NCI-H82 (cell line): ENCODE measurements at regions not wholly inside any gene's neighbourhood (a gene's known extent, or its start where the extent isn't known, plus 50 kb on each side); places are given as distances from the start of the nearest gene placed in this dataset.

Experiments
- DNase-seq: peaks from one replicate; lab custom pipeline; 2025; lab: John Stamatoyannopoulos, UW

GRCh38 chr3:124409650-124410275, 320.5 kb upstream of the UMPS start:
- no peak for DNase-seq

- DNase-seq, result no peak
Observed at GRCh38 chr3:124410471-124410870, 319.8 kb upstream of the UMPS start.

GRCh38 chr3:124411728-124412127, 318.5 kb upstream of the UMPS start:
- no peak for DNase-seq

GRCh38 chr3:124412644-124413043, 317.6 kb upstream of the UMPS start:
- no peak for DNase-seq

GRCh38 chr3:124413393-124413792, 316.9 kb upstream of the UMPS start:
- no peak for DNase-seq

GRCh38 chr3:124413989-124414598, 316.2 kb upstream of the UMPS start:
- no peak for DNase-seq

- DNase-seq, result no peak
Observed at GRCh38 chr3:124415446-124415960, 314.7 kb upstream of the UMPS start.

- no peak for DNase-seq
Observed at GRCh38 chr3:124419303-124419702, 310.9 kb upstream of the UMPS start.

- DNase-seq, result no peak
Observed at GRCh38 chr3:124420392-124420791, 309.9 kb upstream of the UMPS start.

- no peak for DNase-seq
Observed at GRCh38 chr3:124422805-124423204, 307.4 kb upstream of the UMPS start.

GRCh38 chr3:124424396-124424795, 305.9 kb upstream of the UMPS start:
- peak; percentile 81 for DNase-seq

GRCh38 chr3:124425972-124426371, 304.3 kb upstream of the UMPS start:
- no peak for DNase-seq

- no peak for DNase-seq
Observed at GRCh38 chr3:124428372-124429128, 301.7 kb upstream of the UMPS start.

GRCh38 chr3:124429129-124429815, 301.0 kb upstream of the UMPS start:
- DNase-seq, result peak; percentile 15

- DNase-seq, result no peak
Observed at GRCh38 chr3:124431331-124431994, 298.8 kb upstream of the UMPS start.

- DNase-seq, result no peak
Observed at GRCh38 chr3:124434176-124434575, 296.1 kb upstream of the UMPS start.

- no peak for DNase-seq
Observed at GRCh38 chr3:124435467-124435866, 294.8 kb upstream of the UMPS start.

GRCh38 chr3:124438813-124439212, 291.4 kb upstream of the UMPS start:
- DNase-seq, result no peak

GRCh38 chr3:124439603-124440002, 290.6 kb upstream of the UMPS start:
- peak; percentile 19 for DNase-seq

- DNase-seq, result no peak
Observed at GRCh38 chr3:124441766-124442165, 288.5 kb upstream of the UMPS start.

- no peak for DNase-seq
Observed at GRCh38 chr3:124442463-124442862, 287.8 kb upstream of the UMPS start.

GRCh38 chr3:124443446-124443845, 286.8 kb upstream of the UMPS start:
- no peak for DNase-seq
